ENCODE measurements at regions not wholly inside any gene's neighbourhood (a gene's known extent, or its start where the extent isn't known, plus 50 kb on each side); places are given as distances from the start of the nearest gene placed in this dataset.

GRCh38 chr3:66665021-66665695 is 164.3 kb upstream of the LRIG1 start:
- TF ChIP-seq, protein P1, sequence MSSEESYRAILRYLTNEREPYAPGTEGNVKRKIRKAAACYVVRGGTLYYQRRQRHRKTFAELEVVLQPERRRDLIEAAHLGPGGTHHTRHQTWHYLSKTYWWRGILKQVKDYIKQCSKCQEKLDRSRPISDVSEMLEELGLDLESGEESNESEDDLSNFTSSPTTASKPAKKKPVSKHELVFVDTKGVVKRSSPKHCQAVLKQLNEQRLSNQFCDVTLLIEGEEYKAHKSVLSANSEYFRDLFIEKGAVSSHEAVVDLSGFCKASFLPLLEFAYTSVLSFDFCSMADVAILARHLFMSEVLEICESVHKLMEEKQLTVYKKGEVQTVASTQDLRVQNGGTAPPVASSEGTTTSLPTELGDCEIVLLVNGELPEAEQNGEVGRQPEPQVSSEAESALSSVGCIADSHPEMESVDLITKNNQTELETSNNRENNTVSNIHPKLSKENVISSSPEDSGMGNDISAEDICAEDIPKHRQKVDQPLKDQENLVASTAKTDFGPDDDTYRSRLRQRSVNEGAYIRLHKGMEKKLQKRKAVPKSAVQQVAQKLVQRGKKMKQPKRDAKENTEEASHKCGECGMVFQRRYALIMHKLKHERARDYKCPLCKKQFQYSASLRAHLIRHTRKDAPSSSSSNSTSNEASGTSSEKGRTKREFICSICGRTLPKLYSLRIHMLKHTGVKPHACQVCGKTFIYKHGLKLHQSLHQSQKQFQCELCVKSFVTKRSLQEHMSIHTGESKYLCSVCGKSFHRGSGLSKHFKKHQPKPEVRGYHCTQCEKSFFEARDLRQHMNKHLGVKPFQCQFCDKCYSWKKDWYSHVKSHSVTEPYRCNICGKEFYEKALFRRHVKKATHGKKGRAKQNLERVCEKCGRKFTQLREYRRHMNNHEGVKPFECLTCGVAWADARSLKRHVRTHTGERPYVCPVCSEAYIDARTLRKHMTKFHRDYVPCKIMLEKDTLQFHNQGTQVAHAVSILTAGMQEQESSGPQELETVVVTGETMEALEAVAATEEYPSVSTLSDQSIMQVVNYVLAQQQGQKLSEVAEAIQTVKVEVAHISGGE (CRISPR knock-in tag; IDR thresholded peaks at IDR 0.05), result no peak
- TF ChIP-seq EED (IDR thresholded peaks at IDR 0.05; ENCODE audit: low read depth) (no peak), TCF12 (IDR thresholded peaks at IDR 0.05; ENCODE audit: low read depth, low read length) (no peak), PAX8 (IDR thresholded peaks at IDR 0.05) (no peak), PBX3 (IDR thresholded peaks at IDR 0.05; ENCODE audit: insufficient replicate concordance, low read depth, low read length) (no peak), CTCF (IDR thresholded peaks at IDR 0.05 in 2 of 3, conservative IDR thresholded peaks at IDR 0.05 in 1 of 3; ENCODE audit: control insufficient read depth in 2 of 3, extremely low read depth in 1 of 3, insufficient read depth in 1 of 3, low read depth in 3 of 3, low read length in 3 of 3) (no peak), NFYB (IDR thresholded peaks at IDR 0.05; ENCODE audit: insufficient read depth, low read depth, low read length) (no peak), NFIC (IDR thresholded peaks at IDR 0.05; ENCODE audit: low read depth, low read length) (no peak), YY1 (IDR thresholded peaks at IDR 0.05; ENCODE audit: low read depth, low read length) (no peak), POLR2AphosphoS5 (IDR thresholded peaks at IDR 0.05; ENCODE audit: low read length) (no peak)
- TF ChIP-seq, protein P2, sequence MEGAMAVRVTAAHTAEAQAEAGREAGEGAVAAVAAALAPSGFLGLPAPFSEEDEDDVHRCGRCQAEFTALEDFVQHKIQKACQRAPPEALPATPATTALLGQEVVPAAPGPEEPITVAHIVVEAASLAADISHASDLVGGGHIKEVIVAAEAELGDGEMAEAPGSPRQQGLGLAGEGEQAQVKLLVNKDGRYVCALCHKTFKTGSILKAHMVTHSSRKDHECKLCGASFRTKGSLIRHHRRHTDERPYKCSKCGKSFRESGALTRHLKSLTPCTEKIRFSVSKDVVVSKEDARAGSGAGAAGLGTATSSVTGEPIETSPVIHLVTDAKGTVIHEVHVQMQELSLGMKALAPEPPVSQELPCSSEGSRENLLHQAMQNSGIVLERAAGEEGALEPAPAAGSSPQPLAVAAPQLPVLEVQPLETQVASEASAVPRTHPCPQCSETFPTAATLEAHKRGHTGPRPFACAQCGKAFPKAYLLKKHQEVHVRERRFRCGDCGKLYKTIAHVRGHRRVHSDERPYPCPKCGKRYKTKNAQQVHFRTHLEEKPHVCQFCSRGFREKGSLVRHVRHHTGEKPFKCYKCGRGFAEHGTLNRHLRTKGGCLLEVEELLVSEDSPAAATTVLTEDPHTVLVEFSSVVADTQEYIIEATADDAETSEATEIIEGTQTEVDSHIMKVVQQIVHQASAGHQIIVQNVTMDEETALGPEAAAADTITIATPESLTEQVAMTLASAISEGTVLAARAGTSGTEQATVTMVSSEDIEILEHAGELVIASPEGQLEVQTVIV (IDR thresholded peaks at IDR 0.05; ENCODE audit: borderline replicate concordance, partially characterized antibody), result no peak

All from GM12878 (cell line).